ENCODE measurements at regions not wholly inside any gene's neighbourhood (a gene's known extent, or its start where the extent isn't known, plus 50 kb on each side); places are given as distances from the start of the nearest gene placed in this dataset.
A peak's percentile ranks its signal among the peaks of the same experiment; 100 is the strongest.

- Histone ChIP-seq H3K27me3 (ENCODE audit: insufficient read depth, low read depth, low read length) (no peaks in the 10 kb centered on the region), H3K4me2 (ENCODE audit: low read length) (no peak overlapping the region), H3K9ac (ENCODE audit: low read length) (no peak overlapping the region), H2AFZ (ENCODE audit: low read depth, low read length) (peak overlapping the region; percentile 32), H3K9me3 (ENCODE audit: low read length) (no peaks in the 10 kb centered on the region), H3K27ac (ENCODE audit: low read length) (no peak overlapping the region), H3K36me3 (ENCODE audit: insufficient read depth, low read length) (no peaks in the 10 kb centered on the region), H3K79me2 (replicated peaks; ENCODE audit: insufficient read depth, low read length) (no peaks in the 10 kb centered on the region), H3K4me3 (ENCODE audit: low read length) (no peak overlapping the region), H3F3A (ENCODE audit: insufficient read depth, low read length, poor library complexity, severe bottlenecking) (no peaks in the 10 kb centered on the region), H4K20me1 (ENCODE audit: insufficient read depth) (no peaks in the 10 kb centered on the region), H3K9me2 (ENCODE audit: insufficient read depth, low read length) (no peaks in the 10 kb centered on the region)
- no peak for TF ChIP-seq MXI1 (conservative IDR thresholded peaks at IDR 0.05; ENCODE audit: poor library complexity, severe bottlenecking)
- no peak for TF ChIP-seq RAD21 (conservative IDR thresholded peaks at IDR 0.05)
- TF ChIP-seq EZH2 (IDR thresholded peaks at IDR 0.05; ENCODE audit: borderline replicate concordance, insufficient read depth, low read length, poor library complexity, severe bottlenecking): no peak
- no peak for TF ChIP-seq POLR2AphosphoS5 (IDR thresholded peaks at IDR 0.05)
- TF ChIP-seq TAF1 (IDR thresholded peaks at IDR 0.05; ENCODE audit: low read depth): no peak
- no peak for TF ChIP-seq SMC3 (conservative IDR thresholded peaks at IDR 0.05; ENCODE audit: poor library complexity)
- TF ChIP-seq, protein P1, sequence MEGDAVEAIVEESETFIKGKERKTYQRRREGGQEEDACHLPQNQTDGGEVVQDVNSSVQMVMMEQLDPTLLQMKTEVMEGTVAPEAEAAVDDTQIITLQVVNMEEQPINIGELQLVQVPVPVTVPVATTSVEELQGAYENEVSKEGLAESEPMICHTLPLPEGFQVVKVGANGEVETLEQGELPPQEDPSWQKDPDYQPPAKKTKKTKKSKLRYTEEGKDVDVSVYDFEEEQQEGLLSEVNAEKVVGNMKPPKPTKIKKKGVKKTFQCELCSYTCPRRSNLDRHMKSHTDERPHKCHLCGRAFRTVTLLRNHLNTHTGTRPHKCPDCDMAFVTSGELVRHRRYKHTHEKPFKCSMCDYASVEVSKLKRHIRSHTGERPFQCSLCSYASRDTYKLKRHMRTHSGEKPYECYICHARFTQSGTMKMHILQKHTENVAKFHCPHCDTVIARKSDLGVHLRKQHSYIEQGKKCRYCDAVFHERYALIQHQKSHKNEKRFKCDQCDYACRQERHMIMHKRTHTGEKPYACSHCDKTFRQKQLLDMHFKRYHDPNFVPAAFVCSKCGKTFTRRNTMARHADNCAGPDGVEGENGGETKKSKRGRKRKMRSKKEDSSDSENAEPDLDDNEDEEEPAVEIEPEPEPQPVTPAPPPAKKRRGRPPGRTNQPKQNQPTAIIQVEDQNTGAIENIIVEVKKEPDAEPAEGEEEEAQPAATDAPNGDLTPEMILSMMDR (IDR thresholded peaks at IDR 0.05; ENCODE audit: poor library complexity, severe bottlenecking): no peak
- TF ChIP-seq EP300 (conservative IDR thresholded peaks at IDR 0.05; ENCODE audit: poor library complexity, severe bottlenecking): no peak
- no peak for TF ChIP-seq REST (IDR thresholded peaks at IDR 0.05; ENCODE audit: borderline replicate concordance)
Measured at GRCh38 chr20:2244523-2244922, 51.3 kb upstream of the TGM3 start.

- Histone ChIP-seq H3K9me2 (ENCODE audit: insufficient read depth, low read length) (no peaks in the 10 kb centered on the region), H3K27ac (ENCODE audit: low read length) (no peak overlapping the region), H3F3A (ENCODE audit: insufficient read depth, low read length, poor library complexity, severe bottlenecking) (no peaks in the 10 kb centered on the region), H4K20me1 (ENCODE audit: insufficient read depth) (no peaks in the 10 kb centered on the region), H3K9ac (ENCODE audit: low read length) (no peak overlapping the region), H3K4me3 (ENCODE audit: low read length) (no peak overlapping the region), H3K27me3 (ENCODE audit: insufficient read depth, low read depth, low read length) (no peaks in the 10 kb centered on the region), H3K79me2 (replicated peaks; ENCODE audit: insufficient read depth, low read length) (no peaks in the 10 kb centered on the region), H3K4me2 (ENCODE audit: low read length) (no peak overlapping the region), H3K9me3 (ENCODE audit: low read length) (no peaks in the 10 kb centered on the region), H2AFZ (ENCODE audit: low read depth, low read length) (peak overlapping the region; percentile 32), H3K36me3 (ENCODE audit: insufficient read depth, low read length) (no peaks in the 10 kb centered on the region)
- peak; percentile 12 for TF ChIP-seq RAD21 (conservative IDR thresholded peaks at IDR 0.05)
- TF ChIP-seq, protein P1 (IDR thresholded peaks at IDR 0.05; ENCODE audit: poor library complexity, severe bottlenecking): no peak
Measured at GRCh38 chr20:2244993-2245392, 50.8 kb upstream of the TGM3 start.

Measured in neural cell (in vitro differentiated cells).